Dendritic cell treated with granulocyte-macrophage colony-stimulating factor and Interleukin-4, amounts not matched to agents 40 ng/mL and 50 ng/mL, for 4 days (primary cell): ENCODE measurements at regions not wholly inside any gene's neighbourhood (a gene's known extent, or its start where the extent isn't known, plus 50 kb on each side); places are given as distances from the start of the nearest gene placed in this dataset.
"Not testable (repeated sequence)": the region's sequence is repeated elsewhere in the genome, so short reads cannot be mapped to it uniquely, and the experiment has no call there.

Source experiments
- H3K27ac Mint-ChIP-seq: one replicate; pipeline ENCODE4 v1.8.0; 2022; ENCODE audit warnings: mild to moderate bottlenecking, mixed read lengths
- H3K27me3 Mint-ChIP-seq: one replicate; pipeline ENCODE4 v1.8.0; 2022; ENCODE audit warnings: mild to moderate bottlenecking, mixed read lengths
- H3K36me3 Mint-ChIP-seq: one replicate; pipeline ENCODE4 v1.8.0; 2022; ENCODE audit warnings: low read depth, mixed read lengths
- H3K4me1 Mint-ChIP-seq: one replicate; pipeline ENCODE4 v1.8.0; 2022; ENCODE audit warnings: low read depth, mixed read lengths
- H3K4me3 Mint-ChIP-seq: one replicate; pipeline ENCODE4 v1.8.0; 2022; ENCODE audit warnings: mild to moderate bottlenecking, moderate library complexity, mixed read lengths
- H3K9me3 Mint-ChIP-seq: one replicate; pipeline ENCODE4 v1.8.0; 2022; ENCODE audit warnings: mixed read lengths
- intact Hi-C: fragments of 100-400 bp; cut with micrococcal nuclease; formaldehyde crosslinking; loops from one replicate; pipeline ENCODE4 v1.15.0; 2022

- intact Hi-C loops = no loop called here
- H3K4me3 Mint-ChIP-seq = no peak overlapping the region
- H3K4me1 Mint-ChIP-seq = no peaks in the 10 kb centered on the region
- peaks cover 9% of the 10 kb centered on the region for H3K9me3 Mint-ChIP-seq
- H3K36me3 Mint-ChIP-seq = no peaks in the 10 kb centered on the region
- H3K27ac Mint-ChIP-seq = no peak overlapping the region
- H3K27me3 Mint-ChIP-seq = no peaks in the 10 kb centered on the region
Measured at GRCh38 chr6:80440496-80441115, 334.1 kb downstream of the BCKDHB start.

- H3K9me3 Mint-ChIP-seq = peaks cover 9% of the 10 kb centered on the region
- intact Hi-C loops = no loop called here
- no peaks in the 10 kb centered on the region for H3K4me1 Mint-ChIP-seq
- H3K27ac Mint-ChIP-seq = no peak overlapping the region
- no peak overlapping the region for H3K4me3 Mint-ChIP-seq
- no peaks in the 10 kb centered on the region for H3K27me3 Mint-ChIP-seq
- no peaks in the 10 kb centered on the region for H3K36me3 Mint-ChIP-seq
Measured at GRCh38 chr6:80439721-80440470, 333.4 kb downstream of the BCKDHB start.

GRCh38 chr6:80438772-80439171 is 332.3 kb downstream of the BCKDHB start:
- H3K36me3 Mint-ChIP-seq = no peaks in the 10 kb centered on the region
- H3K9me3 Mint-ChIP-seq = peaks cover 9% of the 10 kb centered on the region
- H3K4me1 Mint-ChIP-seq = no peaks in the 10 kb centered on the region
- no peak overlapping the region for H3K27ac Mint-ChIP-seq
- intact Hi-C loops = no loop called here
- no peak overlapping the region for H3K4me3 Mint-ChIP-seq
- no peaks in the 10 kb centered on the region for H3K27me3 Mint-ChIP-seq

- H3K4me3 Mint-ChIP-seq = no peak overlapping the region
- peaks cover 9% of the 10 kb centered on the region for H3K9me3 Mint-ChIP-seq
- intact Hi-C loops = no loop called here
- no peaks in the 10 kb centered on the region for H3K4me1 Mint-ChIP-seq
- no peaks in the 10 kb centered on the region for H3K36me3 Mint-ChIP-seq
- H3K27me3 Mint-ChIP-seq = no peaks in the 10 kb centered on the region
- H3K27ac Mint-ChIP-seq = no peak overlapping the region
Measured at GRCh38 chr6:80437801-80438200, 331.3 kb downstream of the BCKDHB start.

- H3K9me3 Mint-ChIP-seq = peaks cover 8% of the 10 kb centered on the region
- H3K27ac Mint-ChIP-seq = no peak overlapping the region
- no peaks in the 10 kb centered on the region for H3K4me1 Mint-ChIP-seq
- no peak overlapping the region for H3K4me3 Mint-ChIP-seq
- intact Hi-C loops = no loop called here
- no peaks in the 10 kb centered on the region for H3K36me3 Mint-ChIP-seq
- H3K27me3 Mint-ChIP-seq = no peaks in the 10 kb centered on the region
Measured at GRCh38 chr6:80437221-80437620, 330.8 kb downstream of the BCKDHB start.

- Mint-ChIP-seq H3K4me3 (no peak overlapping the region), H3K27ac (no peak overlapping the region), H3K27me3 (no peaks in the 10 kb centered on the region), H3K9me3 (peaks cover 11% of the 10 kb centered on the region), H3K4me1 (no peaks in the 10 kb centered on the region), H3K36me3 (no peaks in the 10 kb centered on the region)
- intact Hi-C loops = no loop called here
Measured at GRCh38 chr6:80436663-80437062, 330.2 kb downstream of the BCKDHB start.

- intact Hi-C loops = no loop called here
- Mint-ChIP-seq H3K4me3 (no peak overlapping the region), H3K4me1 (no peaks in the 10 kb centered on the region), H3K27me3 (no peaks in the 10 kb centered on the region), H3K36me3 (no peaks in the 10 kb centered on the region), H3K9me3 (peaks cover 23% of the 10 kb centered on the region), H3K27ac (no peak overlapping the region)
Measured at GRCh38 chr6:80435457-80435856, 329.0 kb downstream of the BCKDHB start.

- intact Hi-C loops = no loop called here
- Mint-ChIP-seq H3K4me3 (no peak overlapping the region), H3K4me1 (no peaks in the 10 kb centered on the region), H3K27ac (no peak overlapping the region), H3K36me3 (no peaks in the 10 kb centered on the region), H3K27me3 (no peaks in the 10 kb centered on the region), H3K9me3 (peaks cover 29% of the 10 kb centered on the region)
Measured at GRCh38 chr6:80434691-80435350, 328.4 kb downstream of the BCKDHB start.

GRCh38 chr6:80433673-80434025 is 327.2 kb downstream of the BCKDHB start:
- no peak overlapping the region for H3K4me3 Mint-ChIP-seq
- intact Hi-C loops = no loop called here
- no peak overlapping the region for H3K27ac Mint-ChIP-seq
- H3K27me3 Mint-ChIP-seq = no peaks in the 10 kb centered on the region
- no peaks in the 10 kb centered on the region for H3K36me3 Mint-ChIP-seq
- peaks cover 38% of the 10 kb centered on the region for H3K9me3 Mint-ChIP-seq
- no peaks in the 10 kb centered on the region for H3K4me1 Mint-ChIP-seq

- no peaks in the 10 kb centered on the region for H3K36me3 Mint-ChIP-seq
- no peaks in the 10 kb centered on the region for H3K4me1 Mint-ChIP-seq
- H3K27ac Mint-ChIP-seq = no peak overlapping the region
- intact Hi-C loops = no loop called here
- H3K4me3 Mint-ChIP-seq = no peak overlapping the region
- H3K9me3 Mint-ChIP-seq = peaks cover 38% of the 10 kb centered on the region
- H3K27me3 Mint-ChIP-seq = no peaks in the 10 kb centered on the region
Measured at GRCh38 chr6:80433010-80433672, 326.7 kb downstream of the BCKDHB start.

- intact Hi-C loops = no loop called here
- Mint-ChIP-seq H3K27ac (no peak overlapping the region), H3K36me3 (no peaks in the 10 kb centered on the region), H3K27me3 (no peaks in the 10 kb centered on the region), H3K4me1 (no peaks in the 10 kb centered on the region), H3K9me3 (peaks cover 60% of the 10 kb centered on the region), H3K4me3 (no peak overlapping the region)
Measured at GRCh38 chr6:80425089-80425823, 318.8 kb downstream of the BCKDHB start.

GRCh38 chr6:80411486-80411885 is 305.0 kb downstream of the BCKDHB start:
- intact Hi-C loops = no loop called here
- Mint-ChIP-seq H3K9me3 (peaks cover 65% of the 10 kb centered on the region), H3K27me3 (no peaks in the 10 kb centered on the region), H3K4me1 (no peaks in the 10 kb centered on the region), H3K36me3 (no peaks in the 10 kb centered on the region), H3K4me3 (no peak overlapping the region), H3K27ac (no peak overlapping the region)

GRCh38 chr6:80407976-80408375 is 301.5 kb downstream of the BCKDHB start:
- H3K27me3 Mint-ChIP-seq, H3K27ac Mint-ChIP-seq, H3K4me3 Mint-ChIP-seq, intact Hi-C loops, H3K36me3 Mint-ChIP-seq, H3K4me1 Mint-ChIP-seq: not testable (repeated sequence)
- peaks cover 78% of the 10 kb centered on the region for H3K9me3 Mint-ChIP-seq

GRCh38 chr6:80404889-80405288 is 298.4 kb downstream of the BCKDHB start:
- Mint-ChIP-seq H3K4me1 (no peaks in the 10 kb centered on the region), H3K36me3 (no peaks in the 10 kb centered on the region), H3K4me3 (no peak overlapping the region), H3K27ac (no peak overlapping the region), H3K9me3 (peaks cover 65% of the 10 kb centered on the region), H3K27me3 (no peaks in the 10 kb centered on the region)
- intact Hi-C loops = no loop called here
